CD1c-positive myeloid dendritic cell (primary cell): ENCODE measurements at regions not wholly inside any gene's neighbourhood (a gene's known extent, or its start where the extent isn't known, plus 50 kb on each side); places are given as distances from the start of the nearest gene placed in this dataset.
"Not testable (repeated sequence)": the region's sequence is repeated elsewhere in the genome, so short reads cannot be mapped to it uniquely, and the experiment has no call there.

Experiments
- DNase-seq: peaks from one replicate; pipeline ENCODE4 v3.0.0-alpha.2; 2016; ENCODE audit errors: extremely low spot score

DNA sequence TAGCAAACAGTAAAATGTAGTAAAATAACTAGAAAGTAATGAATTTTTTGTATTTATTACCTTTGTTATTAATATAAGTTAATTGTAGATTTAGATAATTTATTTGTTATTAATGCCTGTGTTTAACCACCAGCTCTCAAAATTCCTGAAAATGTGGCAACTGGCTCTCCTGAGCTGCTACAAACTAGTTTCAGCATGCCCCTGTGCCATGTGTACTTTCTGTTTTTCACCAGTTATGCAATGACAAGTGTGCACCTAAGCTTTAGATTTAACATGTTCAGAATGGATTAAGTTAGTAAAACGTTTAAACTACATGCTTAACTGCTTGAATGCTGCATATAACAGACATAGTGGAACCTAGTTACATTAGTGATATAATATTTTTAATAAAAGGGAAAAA lies 88.1 kb downstream of the POSTN start:
- no peak for DNase-seq

DNA sequence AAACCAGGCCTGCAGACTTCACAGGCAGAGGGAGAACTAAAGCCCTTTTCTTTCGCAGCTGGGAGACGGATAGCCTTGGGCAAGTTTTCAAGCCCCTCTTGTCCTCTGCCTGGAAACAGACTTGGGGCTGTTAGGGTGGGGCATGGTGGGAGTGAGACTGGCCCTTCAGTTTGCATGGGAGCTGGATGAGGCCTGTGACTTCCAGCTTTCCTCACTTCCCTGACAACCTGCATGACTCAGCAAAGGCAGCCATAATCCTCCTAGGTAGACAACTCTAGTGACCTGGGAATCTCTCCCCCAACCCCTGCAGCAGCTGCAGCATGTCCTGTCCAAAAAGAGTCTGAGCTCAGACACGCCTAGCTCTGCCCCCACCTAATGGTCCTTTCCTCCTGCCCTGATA lies 93.0 kb downstream of the POSTN start:
- no peak for DNase-seq

DNA sequence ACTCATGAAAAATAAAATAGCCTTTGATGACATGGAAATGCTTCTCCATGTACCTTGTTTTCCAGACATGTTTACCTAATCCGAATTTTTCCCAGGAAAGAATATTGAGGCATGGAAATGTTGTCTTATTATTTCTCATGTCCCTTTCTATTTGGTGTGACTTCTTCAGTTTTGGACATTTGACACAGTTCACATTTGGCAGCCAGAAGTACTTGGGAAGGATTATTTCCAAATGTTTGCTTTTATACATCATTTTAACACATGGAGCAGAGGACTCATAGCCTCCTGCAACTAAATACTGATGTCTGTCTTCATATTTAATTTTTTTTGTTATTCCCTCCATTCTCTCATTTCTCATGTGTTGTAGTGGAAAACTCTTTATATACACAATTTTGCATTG lies 94.3 kb downstream of the POSTN start:
- no peak for DNase-seq

DNA sequence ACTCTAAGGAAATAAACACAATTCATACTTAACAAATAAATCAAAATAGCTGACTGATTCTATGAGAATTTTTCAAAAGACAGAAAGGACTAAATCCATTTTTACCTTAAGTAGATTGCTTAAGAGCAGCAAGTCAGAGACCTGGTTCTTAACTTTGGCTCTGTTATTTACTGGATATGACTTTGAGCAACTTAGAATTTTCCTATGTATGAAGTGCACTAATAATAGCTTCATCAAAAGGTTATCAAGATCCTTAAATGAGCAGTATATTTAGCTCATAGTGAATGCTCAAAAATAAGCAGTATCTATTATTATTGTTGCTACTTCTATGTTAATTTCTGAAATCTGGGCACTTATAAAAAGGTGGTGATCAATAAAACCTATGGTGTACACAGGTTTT lies 95.3 kb downstream of the POSTN start:
- DNase-seq, result no peak

DNA sequence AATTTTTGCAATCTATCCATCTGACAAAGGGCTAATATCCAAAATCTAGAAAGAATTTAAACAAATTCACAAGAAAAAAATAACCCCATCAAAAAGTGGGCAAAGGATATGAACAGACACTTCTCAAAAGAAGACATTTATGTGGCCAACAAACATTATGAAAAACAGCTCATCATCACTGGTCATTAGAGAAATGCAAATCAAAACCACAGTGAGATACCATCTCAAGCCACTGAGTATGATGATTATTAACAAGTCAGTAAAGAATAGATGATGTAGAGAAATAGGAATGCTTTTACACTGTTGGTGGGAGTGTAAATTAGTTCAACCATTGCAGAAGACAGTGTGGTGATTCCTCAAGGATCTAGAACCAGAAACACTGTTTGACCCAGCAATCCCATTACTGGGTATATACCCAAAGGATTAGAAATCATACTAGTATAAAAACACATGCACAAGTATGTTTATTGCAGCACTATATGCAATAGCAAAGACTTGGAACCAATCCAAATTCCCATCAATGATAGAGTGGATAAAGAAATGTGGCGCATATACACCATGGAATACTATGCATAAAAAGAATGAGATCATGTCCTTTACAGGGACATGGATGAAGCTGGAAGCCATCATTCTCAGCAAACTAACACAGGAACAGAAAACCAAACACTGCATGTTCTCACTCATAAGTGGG lies 96.1 kb downstream of the POSTN start:
- not testable (repeated sequence) for DNase-seq

DNA sequence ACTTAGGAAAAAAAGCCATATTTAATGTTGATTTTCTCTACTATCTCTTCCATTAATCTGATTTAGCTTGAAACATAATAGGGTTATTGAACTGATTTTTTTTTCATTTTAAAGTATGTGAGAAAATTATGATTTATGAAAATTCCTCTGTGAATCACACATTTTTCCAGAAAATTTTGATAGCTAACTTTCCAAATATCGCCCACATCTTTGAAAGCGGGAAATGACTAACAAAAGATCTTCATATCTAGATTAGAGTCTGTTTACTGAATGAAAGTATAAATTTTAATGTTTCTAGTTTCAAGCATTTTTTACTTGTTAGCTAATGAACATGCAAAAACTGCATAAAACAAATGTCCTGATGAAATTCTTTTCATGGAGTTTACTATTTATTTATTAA lies 97.4 kb downstream of the POSTN start:
- no peak for DNase-seq

DNA sequence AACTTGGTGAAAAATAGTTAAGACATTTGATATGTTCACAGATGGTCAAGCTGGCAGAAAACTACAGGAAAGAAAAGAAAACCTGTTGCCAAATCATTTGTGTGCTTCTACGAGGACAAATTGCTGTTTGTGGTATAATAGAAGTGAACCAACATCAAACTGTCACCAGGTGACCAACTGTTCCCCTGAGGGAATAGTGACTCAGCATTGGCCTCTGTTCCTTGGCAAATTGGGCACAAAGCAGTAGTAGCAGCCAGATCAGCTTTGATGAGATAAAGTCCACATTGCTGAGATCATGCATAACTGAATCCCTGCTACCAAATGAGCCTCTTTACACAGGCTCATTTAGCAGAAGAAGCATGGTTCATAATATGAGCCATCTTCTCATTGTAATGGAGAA lies 103.5 kb downstream of the POSTN start:
- no peak for DNase-seq

DNA sequence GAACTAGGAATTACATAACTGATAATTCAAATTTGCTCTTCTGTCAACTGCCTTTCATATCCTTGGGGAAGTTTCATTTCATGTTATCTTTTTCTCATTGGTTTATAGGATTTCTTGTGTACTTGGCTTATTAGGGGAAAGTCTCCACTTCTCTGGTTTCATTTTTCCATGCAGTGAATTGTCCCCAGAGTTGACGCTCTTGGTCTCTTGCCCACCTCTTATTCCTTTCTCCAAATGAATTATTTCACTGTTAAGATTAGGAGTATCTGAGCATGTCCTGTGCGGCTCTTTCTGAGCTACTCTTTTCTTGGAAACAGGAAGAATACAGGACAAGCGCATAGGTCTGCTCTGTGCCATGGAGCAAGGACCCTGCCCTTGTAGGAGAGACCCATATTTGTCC lies 104.8 kb downstream of the POSTN start:
- DNase-seq, result no peak

DNA sequence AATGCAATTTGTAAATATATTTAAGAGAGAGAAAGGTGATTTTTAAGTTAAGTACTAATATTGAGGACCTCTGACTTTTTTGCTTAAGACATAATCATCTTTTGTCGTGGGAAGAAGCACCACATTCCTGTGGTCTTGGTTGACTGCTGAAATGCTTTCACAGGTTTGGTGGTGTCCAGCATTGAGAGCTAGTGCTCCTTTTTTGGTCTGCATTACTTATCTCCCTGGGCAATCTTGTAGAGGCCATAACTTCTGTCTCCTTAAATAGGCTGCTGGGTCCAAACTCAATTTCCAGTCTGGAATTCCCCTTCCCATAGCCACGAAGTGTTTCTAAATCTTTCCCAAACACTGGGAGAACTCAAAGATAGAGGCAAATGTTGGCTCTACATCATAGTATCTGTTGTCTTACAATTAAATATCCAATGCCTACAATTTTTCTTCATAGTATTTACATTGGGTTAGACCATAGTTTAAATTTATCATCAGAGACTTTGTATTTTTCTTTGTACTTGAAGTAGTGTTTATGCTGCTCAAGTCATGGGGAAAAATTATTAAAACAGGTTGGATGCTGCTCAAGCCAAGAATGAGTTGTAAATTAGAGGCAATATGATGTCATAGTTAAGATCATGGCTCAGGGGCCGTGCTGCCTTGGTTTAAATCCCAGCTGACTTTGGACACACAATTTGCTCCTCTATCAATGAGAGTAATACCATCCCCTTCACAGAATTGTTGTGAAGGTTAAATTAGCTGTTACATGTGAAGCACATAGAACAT lies 105.6 kb downstream of the POSTN start:
- no peak for DNase-seq

DNA sequence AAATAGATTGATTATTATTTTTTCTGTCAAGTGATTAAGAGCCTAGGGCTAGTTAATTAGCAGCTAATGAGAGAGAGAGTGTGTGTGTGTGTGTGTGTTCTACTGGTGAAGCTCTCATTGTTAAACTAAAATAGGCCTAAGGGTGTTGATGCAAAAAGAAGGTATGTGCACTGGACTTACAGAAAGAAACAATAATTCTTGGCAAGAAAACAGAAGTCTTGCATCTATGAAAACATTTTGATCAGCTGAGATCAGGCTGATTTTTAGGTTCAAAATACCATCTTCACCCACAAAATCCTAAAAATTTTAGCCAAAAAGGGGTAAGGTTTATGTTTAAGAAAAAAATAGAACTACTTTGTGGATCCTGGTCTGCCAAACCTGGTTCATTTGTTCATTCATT lies 106.5 kb downstream of the POSTN start:
- DNase-seq, result no peak

DNA sequence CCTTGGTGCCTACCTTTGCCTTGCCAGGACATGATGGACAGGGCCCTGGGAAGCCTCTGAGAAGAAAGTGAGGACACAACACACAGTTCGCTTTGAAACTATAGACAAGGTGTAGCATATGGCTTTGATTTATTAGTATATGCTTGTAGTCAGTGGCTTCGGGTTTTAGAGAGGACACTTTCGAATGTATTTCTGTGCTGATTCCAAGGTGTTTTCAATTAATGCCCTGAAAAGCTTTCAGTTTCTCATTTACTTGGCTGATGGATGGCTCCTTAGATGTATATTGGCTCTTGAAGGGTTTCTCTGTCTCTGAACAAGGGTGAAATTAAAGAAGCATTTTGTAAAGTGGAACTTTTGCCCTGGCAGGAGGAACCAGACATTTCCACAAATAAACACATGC lies 106.9 kb downstream of the POSTN start:
- DNase-seq, result no peak

DNA sequence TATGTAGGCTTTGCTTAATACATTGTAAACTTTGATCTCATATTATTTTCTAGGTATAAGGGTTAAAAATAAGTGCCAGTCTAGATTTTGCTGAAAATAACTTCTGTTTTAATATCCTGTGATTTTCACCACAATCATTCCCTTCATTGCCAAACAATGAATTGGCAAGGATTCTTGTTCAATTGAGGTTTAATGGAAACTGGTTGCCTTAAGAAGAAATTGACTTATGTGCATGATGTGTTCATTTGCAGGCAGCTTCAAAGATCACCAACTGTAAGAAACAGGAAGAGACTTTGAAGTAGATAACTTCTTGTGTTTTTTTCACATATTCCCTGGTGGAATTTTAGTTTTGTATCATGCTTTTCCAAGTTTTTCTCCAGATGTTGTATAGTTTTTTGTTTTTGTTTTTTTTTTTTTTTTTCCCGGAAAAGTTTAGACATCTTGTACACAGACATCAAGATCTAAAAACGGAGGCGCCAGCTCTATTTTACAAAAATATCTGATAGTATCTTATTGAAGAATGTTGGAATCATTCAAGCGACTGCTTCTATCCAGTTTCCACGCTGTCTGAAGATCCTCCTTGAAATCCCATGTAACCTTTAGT lies 108.3 kb downstream of the POSTN start:
- DNase-seq, result no peak

DNA sequence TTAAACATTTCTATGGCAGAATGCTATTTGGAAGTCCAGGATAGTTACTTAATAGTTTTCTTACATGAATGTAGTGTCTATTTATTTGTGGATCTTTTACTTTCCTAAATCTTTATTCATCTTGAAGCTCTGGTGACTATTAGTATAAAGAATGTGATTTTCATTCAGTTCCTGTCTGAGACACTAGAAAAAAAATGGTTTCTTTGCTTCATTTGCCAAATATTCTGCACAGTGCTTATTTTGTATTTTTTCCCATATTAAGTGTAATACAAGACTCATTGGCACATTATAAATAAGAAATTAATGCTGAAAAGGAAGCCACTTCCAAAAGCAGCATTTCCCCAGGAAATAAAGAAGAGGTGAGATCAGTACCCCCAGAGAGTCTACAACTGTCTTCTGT lies 109.8 kb downstream of the POSTN start:
- no peak for DNase-seq

DNA sequence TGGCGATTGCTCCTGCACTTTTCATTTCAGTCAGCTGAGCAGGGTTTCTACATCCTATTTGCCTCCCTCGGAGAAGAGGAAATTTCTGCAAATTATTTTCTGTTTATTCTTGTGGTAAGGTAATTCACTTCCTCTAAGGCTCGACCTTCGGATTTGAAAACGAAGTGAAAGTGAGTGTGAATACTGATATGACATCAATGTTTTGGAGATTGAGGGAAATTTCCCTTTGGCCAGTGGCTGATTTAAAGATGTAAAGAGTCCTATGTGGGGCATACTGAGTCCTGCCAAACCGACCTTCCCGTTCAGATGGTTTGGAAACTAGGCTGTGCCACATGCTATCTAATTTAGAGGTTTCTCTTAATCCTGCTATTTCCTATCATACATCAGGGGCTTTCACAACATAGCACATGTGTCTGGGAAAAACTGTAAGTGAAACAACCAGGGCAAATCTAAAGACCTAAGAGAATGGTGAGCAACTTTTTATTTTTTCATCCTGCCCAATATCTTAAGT lies 112.3 kb downstream of the POSTN start:
- DNase-seq, result no peak

DNA sequence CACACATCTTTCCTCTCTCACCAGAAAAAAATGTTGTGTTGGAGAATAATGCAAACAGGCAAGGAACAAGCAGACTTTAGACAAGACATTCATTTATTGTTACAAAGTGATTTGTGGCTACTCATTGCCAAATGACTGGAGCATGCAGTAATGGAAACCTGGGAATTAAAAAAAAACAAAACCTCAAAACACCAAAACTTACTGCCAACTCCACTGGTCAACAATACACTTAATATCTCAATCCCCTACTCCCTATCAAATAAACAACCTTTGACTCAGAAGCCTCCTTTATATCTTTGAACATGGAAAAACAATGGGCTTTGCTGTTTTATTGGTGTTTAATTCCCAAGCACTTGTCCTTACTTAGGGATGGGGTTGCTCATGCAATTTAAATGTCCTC lies 112.8 kb downstream of the POSTN start:
- DNase-seq, result no peak

DNA sequence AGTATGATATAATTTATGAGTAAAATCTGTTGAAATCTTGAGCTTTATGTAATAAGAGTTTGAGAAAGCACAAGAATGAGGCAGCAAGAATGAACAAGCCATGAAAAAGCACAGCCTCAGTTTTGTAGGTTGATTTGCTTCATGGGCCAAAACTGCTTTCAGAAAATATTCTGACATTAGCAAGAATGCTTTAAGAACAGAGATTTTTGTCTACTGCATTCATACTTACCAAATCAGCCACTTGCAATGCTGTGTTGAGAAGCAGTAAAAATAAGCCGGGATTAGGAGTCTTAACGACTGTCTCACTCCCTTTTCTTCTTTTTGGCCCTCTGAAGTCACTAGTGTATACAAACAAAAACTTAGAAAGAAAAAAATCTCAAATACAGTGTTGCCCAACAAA lies 114.5 kb downstream of the POSTN start:
- no peak for DNase-seq

DNA sequence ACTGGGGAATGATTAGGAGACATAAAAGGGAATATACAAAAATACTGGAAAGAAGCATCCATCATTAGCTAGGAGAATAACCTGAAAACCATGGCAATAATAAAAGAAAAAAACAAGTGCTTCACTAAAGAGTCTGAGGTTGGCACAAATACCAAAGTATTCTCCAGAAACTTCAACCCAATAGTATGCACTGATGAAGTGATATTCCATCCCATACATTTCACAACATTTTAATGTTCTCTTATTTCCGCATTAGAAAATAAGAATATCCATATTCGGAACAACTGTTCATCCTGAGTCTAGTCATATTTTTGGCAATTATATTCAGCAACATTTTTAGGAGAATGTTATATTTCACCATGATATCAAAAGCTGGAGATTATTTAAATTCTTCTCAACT lies 116.2 kb downstream of the POSTN start:
- DNase-seq, result no peak

DNA sequence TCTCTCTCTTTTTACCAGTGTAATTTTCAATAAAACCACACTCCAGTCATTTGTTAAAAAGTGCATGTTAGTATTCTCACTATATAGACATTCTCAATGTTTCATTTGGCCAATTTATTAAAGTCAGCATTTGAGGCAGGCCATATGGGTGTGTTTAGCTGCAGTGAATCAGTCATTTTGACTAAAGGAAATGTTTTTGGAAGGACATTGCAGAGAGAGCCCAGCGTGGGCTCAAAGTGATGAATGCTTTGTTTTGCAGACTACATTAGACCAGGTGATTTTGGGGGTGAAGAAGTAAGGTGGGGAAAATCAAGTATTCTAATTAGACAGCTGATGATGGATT lies 116.7 kb downstream of the POSTN start:
- DNase-seq, result no peak

DNA sequence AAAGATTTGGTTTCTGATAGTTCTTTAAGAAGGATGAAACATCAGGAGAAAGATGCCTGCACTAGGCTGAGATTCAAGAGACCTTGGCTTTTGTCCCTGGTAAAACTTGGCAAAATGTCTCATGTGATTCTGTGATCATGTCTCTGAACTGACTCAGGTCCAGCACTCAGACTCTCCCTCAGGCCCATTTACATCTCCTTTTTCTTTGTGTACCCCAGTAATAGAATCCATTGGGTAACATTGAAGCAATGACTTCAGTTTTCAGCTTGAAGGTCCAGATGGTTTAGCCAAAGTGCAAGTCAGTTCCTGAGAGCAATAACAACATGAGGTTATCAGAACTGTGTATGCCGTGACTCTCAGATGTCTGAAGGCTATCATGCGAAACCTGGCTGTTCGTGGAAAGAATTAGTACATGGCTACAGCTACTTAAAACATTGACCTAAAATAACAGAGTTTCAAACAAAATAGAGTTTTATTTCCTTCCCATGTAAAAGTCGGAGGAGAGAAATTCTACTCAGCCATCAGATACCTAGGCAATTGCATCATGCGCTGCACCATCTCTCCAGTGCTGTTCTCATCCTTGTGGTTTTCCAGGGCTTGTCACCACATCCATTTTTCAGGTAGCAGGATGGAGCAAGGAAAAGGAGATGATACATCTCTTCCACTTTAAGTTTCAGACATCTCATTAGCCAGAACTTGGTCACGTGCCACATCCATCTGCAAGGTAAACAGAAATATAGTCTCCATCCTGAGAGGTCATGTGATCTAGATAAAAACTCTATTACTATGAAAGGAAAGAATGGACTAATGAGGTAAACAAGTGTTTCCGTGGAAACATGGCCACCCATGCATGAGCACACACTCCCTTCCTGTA lies 117.3 kb downstream of the POSTN start:
- DNase-seq, result no peak

DNA sequence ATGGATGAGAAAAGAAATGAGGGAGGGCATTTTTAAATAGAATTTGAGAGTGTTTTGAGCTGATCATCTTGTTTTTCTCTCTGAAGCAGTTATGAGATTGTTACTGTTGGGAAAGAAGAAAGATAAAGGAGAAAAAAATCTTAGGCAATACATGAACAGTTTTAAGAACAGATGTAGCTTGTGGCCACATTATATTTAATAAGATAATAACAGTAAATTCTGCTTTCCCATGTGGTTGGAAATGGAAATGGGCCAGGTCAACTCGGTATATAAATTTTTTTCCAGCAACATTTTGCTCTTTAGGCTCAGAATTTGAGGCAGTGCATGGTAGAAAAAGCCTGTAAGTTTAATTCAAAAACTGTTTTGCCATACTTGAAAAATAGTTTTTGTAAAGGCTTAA lies 118.7 kb downstream of the POSTN start:
- no peak for DNase-seq

DNA sequence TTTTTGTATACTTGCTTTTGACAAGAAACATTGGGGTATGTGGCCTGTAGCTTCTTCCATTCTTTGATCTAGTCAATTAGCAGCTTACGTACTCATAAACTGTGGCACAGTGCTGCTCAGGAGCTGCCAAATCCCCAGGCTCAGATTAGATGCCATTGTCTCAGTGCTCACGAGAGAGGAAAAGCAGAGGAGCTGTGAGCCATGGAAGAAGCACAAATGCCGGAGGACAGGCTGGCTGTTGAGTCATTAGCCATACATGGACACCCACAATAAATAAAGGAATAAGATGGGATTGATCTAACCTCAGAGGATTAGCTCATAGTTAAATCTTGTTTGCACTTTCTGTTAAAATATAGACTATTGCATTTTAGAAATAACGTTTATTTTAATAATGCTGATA lies 121.7 kb downstream of the POSTN start:
- no peak for DNase-seq

DNA sequence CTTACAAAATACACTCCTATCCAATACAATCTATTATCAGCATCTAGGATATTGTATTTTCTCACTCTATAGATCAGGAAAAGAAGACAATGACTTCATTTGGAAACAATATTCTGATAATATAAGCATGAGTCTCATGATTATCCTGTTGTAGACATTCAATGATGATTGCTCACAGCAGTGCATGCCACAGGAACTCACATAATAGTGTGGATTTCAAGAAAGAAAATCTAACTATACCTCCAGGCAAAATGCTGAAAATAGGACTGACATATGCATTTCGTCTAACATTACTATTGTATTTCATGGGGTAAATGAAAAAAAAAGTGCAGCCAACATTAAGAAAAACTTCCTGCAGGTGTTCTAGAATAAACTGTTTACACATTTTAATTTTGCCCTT lies 122.6 kb downstream of the POSTN start:
- DNase-seq, result no peak
